WTC11 (cell line): ENCODE measurements at regions not wholly inside any gene's neighbourhood (a gene's known extent, or its start where the extent isn't known, plus 50 kb on each side); places are given as distances from the start of the nearest gene placed in this dataset.
A peak's percentile ranks its signal among the peaks of the same experiment; 100 is the strongest.

ENCODE experiments used
- ATAC-seq: fragments of 200-7000 bp; cut with Tn5 transposase; 2 replicates; pipeline ENCODE4 v1.10.0; 2021; ENCODE audit warnings: mild to moderate bottlenecking, moderate library complexity
- CTCF ChIA-PET: fragments of 300-600 bp; sonication (Branson Sonifier 250); formaldehyde crosslinking; loops from one replicate; lab custom pipeline; 2021; ENCODE audit warnings: antibody characterized with exemption; lab: Charles Lee
- POLR2A ChIA-PET: fragments of 350-600 bp; sonication (Branson Sonifier 250); formaldehyde crosslinking; loops from one replicate; lab custom pipeline; 2021; ENCODE audit warnings: antibody characterized with exemption; lab: Charles Lee
- DNase-seq: peaks from one replicate; pipeline ENCODE4 v3.0.0; 2021; ENCODE audit warnings: low spot score
- H3K27ac Mint-ChIP-seq: 2 replicates; pipeline ENCODE4 v1.8.0; 2021; ENCODE audit warnings: mixed read lengths
- H3K27me3 Mint-ChIP-seq: 2 replicates; pipeline ENCODE4 v1.8.0; 2021; ENCODE audit warnings: low read depth, mild to moderate bottlenecking, moderate library complexity, mixed read lengths
- H3K36me3 Mint-ChIP-seq: 2 replicates; pipeline ENCODE4 v1.8.0; 2021; ENCODE audit warnings: mixed read lengths
- H3K4me1 Mint-ChIP-seq: 2 replicates; pipeline ENCODE4 v1.8.0; 2022; ENCODE audit warnings: mixed read lengths
- H3K4me3 Mint-ChIP-seq: 2 replicates; pipeline ENCODE4 v1.8.0; 2021; ENCODE audit warnings: mild to moderate bottlenecking, moderate library complexity, mixed read lengths
- H3K9me3 Mint-ChIP-seq: 2 replicates; pipeline ENCODE4 v1.8.0; 2021; ENCODE audit warnings: mixed read lengths
- AFF4 ChIP-seq: sonication (generic); formaldehyde crosslinking; IDR thresholded peaks from 2 replicates; pipeline ENCODE4 v1.8.1; 2023; ENCODE audit warnings: mild to moderate bottlenecking, missing genetic modification reagents, borderline replicate concordance
- ATF1 ChIP-seq: sonication (generic); formaldehyde crosslinking; IDR thresholded peaks from 2 replicates; pipeline ENCODE4 v1.8.1; 2023; ENCODE audit warnings: mild to moderate bottlenecking, moderate library complexity, missing genetic modification reagents
- ATF6 ChIP-seq: sonication (generic); formaldehyde crosslinking; IDR thresholded peaks from 2 replicates; pipeline ENCODE4 v1.8.1; 2023; ENCODE audit warnings: mild to moderate bottlenecking, missing genetic modification reagents
- CREM ChIP-seq: sonication (generic); formaldehyde crosslinking; IDR thresholded peaks from 2 replicates; pipeline ENCODE4 v1.8.1; 2022; ENCODE audit warnings: mild to moderate bottlenecking, missing genetic modification reagents, moderate library complexity
- FOXJ3 ChIP-seq: sonication (generic); formaldehyde crosslinking; IDR thresholded peaks from 2 replicates; pipeline ENCODE4 v1.9.0; 2021; ENCODE audit warnings: missing genetic modification reagents, mild to moderate bottlenecking, borderline replicate concordance
- JAZF1 ChIP-seq: fragments of 250-450 bp; sonication (Bioruptor Pico); IDR thresholded peaks from 2 replicates; pipeline ENCODE4 v1.9.0; 2021; ENCODE audit warnings: moderate library complexity, mild to moderate bottlenecking, inconsistent platforms
- MAX ChIP-seq: sonication (generic); formaldehyde crosslinking; IDR thresholded peaks from 2 replicates; pipeline ENCODE4 v1.8.0; 2022; ENCODE audit warnings: mild to moderate bottlenecking, missing genetic modification reagents
- NFE2L1 ChIP-seq: sonication (generic); formaldehyde crosslinking; IDR thresholded peaks from 2 replicates; pipeline ENCODE4 v1.8.1; 2023; ENCODE audit warnings: missing genetic modification reagents
- NR1H2 ChIP-seq: sonication (generic); formaldehyde crosslinking; IDR thresholded peaks from 2 replicates; pipeline ENCODE4 v1.9.0; 2021; ENCODE audit warnings: mild to moderate bottlenecking, moderate library complexity, missing genetic modification reagents
- NR2C2 ChIP-seq: sonication (generic); formaldehyde crosslinking; IDR thresholded peaks from 2 replicates; pipeline ENCODE4 v1.8.0; 2022; ENCODE audit warnings: mild to moderate bottlenecking, missing genetic modification reagents
- SMAD3 ChIP-seq: sonication (generic); formaldehyde crosslinking; IDR thresholded peaks from 2 replicates; pipeline ENCODE4 v1.8.0; 2022; ENCODE audit warnings: missing genetic modification reagents, mild to moderate bottlenecking, borderline replicate concordance
- SOX15 ChIP-seq: fragments of 250-450 bp; sonication (Bioruptor Pico); IDR thresholded peaks from 2 replicates; pipeline ENCODE4 v1.9.0; 2021; ENCODE audit warnings: mild to moderate bottlenecking
- SP1 ChIP-seq: sonication (generic); formaldehyde crosslinking; conservative IDR thresholded peaks from 2 replicates; pipeline ENCODE4 v1.8.1; 2022; ENCODE audit warnings: missing genetic modification reagents
- TEAD4 ChIP-seq: sonication (generic); formaldehyde crosslinking; IDR thresholded peaks from 2 replicates; pipeline ENCODE4 v1.8.0; 2022; ENCODE audit warnings: mild to moderate bottlenecking, missing genetic modification reagents
- USF2 ChIP-seq: sonication (generic); formaldehyde crosslinking; IDR thresholded peaks from 2 replicates; pipeline ENCODE4 v1.8.1; 2023; ENCODE audit warnings: mild to moderate bottlenecking, missing genetic modification reagents, moderate library complexity
- ZBTB43 ChIP-seq: sonication (generic); formaldehyde crosslinking; IDR thresholded peaks from 2 replicates; pipeline ENCODE4 v1.8.1; 2023; ENCODE audit warnings: mild to moderate bottlenecking, missing genetic modification reagents
- ZNF121 ChIP-seq: sonication (generic); formaldehyde crosslinking; IDR thresholded peaks from 2 replicates; pipeline ENCODE4 v1.8.0; 2023; ENCODE audit warnings: missing genetic modification reagents
- ZNF138 ChIP-seq: sonication (generic); formaldehyde crosslinking; conservative IDR thresholded peaks from 2 replicates; pipeline ENCODE4 v1.8.1; 2022; ENCODE audit warnings: mild to moderate bottlenecking, moderate library complexity, missing genetic modification reagents
- ZNF232 ChIP-seq: sonication (generic); formaldehyde crosslinking; IDR thresholded peaks from 2 replicates; pipeline ENCODE4 v1.8.0; 2022; ENCODE audit warnings: mild to moderate bottlenecking, missing genetic modification reagents

GRCh38 chr3:16798738-16799137 lies 86.0 kb upstream of the PLCL2 start (continued):
- TF ChIP-seq ATF6 = no peak
- TF ChIP-seq CREM (CRISPR knock-in tag) = no peak
- no peak for TF ChIP-seq ZNF121 (CRISPR knock-in tag)
- no peak for TF ChIP-seq FOXJ3 (CRISPR knock-in tag)
- TF ChIP-seq ZNF232 (CRISPR knock-in tag) = no peak
- TF ChIP-seq NFE2L1 (CRISPR knock-in tag) = no peak
- no peak for TF ChIP-seq SOX15 (CRISPR knock-in tag)
- no peak for TF ChIP-seq TEAD4 (CRISPR knock-in tag)
- no peak for TF ChIP-seq ATF1 (CRISPR knock-in tag)

- DNase-seq (no peak), ATAC-seq (peak; percentile 38; the same call in 1 of the 2 replicates)
- CTCF ChIA-PET = no interaction called here
- Mint-ChIP-seq H3K27me3 (no peaks in the 10 kb centered on the region; the same call in 1 of the 2 replicates), H3K4me1 (peaks cover 18% of the 10 kb centered on the region), H3K4me3 (no peak overlapping the region), H3K27ac (no peak overlapping the region), H3K36me3 (peaks cover 18% of the 10 kb centered on the region), H3K9me3 (peaks cover 35% of the 10 kb centered on the region)
- POLR2A ChIA-PET = no interaction called here
- TF ChIP-seq NFE2L1 (CRISPR knock-in tag) (no peak), SOX15 (CRISPR knock-in tag) (no peak), AFF4 (CRISPR knock-in tag) (no peak)
Observed at GRCh38 chr3:16800361-16800760, 84.4 kb upstream of the PLCL2 start.

- POLR2A ChIA-PET = no interaction called here
- CTCF ChIA-PET = interaction anchor here (0.9 kb wide), 1 partner anchor 83 kb away, joined by 3 read pairs; no protein-coding TSS in a partner anchor
- no peak for TF ChIP-seq NR1H2 (CRISPR knock-in tag)
- TF ChIP-seq NR2C2 (CRISPR knock-in tag) = no peak
- no peak for TF ChIP-seq SP1
- TF ChIP-seq ZNF121 (CRISPR knock-in tag) = no peak
- no peak for TF ChIP-seq ZBTB43 (CRISPR knock-in tag)
- no peak for TF ChIP-seq NFE2L1 (CRISPR knock-in tag)
- no peak for TF ChIP-seq AFF4 (CRISPR knock-in tag)
- TF ChIP-seq ZNF138 (CRISPR knock-in tag) = no peak
- TF ChIP-seq USF2 (CRISPR knock-in tag) = no peak
- no peak for TF ChIP-seq SMAD3 (CRISPR knock-in tag)
- TF ChIP-seq MAX (CRISPR knock-in tag) = no peak
- no peak for TF ChIP-seq JAZF1 (CRISPR knock-in tag)
Observed at GRCh38 chr3:16801223-16801622, 83.5 kb upstream of the PLCL2 start.

More at GRCh38 chr3:16801223-16801622, 83.5 kb upstream of the PLCL2 start:
- DNase-seq = no peak
- Mint-ChIP-seq H3K36me3 (peaks cover 18% of the 10 kb centered on the region), H3K27ac (no peak overlapping the region), H3K4me3 (no peak overlapping the region), H3K4me1 (peaks cover 18% of the 10 kb centered on the region), H3K27me3 (peaks cover 2% of the 10 kb centered on the region; the same call in 1 of the 2 replicates), H3K9me3 (peaks cover 43% of the 10 kb centered on the region)
- no peak for ATAC-seq
